HG03520 (cell line): ENCODE measurements at regions not wholly inside any gene's neighbourhood (a gene's known extent, or its start where the extent isn't known, plus 50 kb on each side); places are given as distances from the start of the nearest gene placed in this dataset.
"Not testable (repeated sequence)": the region's sequence is repeated elsewhere in the genome, so short reads cannot be mapped to it uniquely, and the experiment has no call there.

Experiments used
- ATAC-seq: cut with Tn5 transposase; IDR thresholded peaks from one replicate; pipeline ENCODE4 v1.9.1; 2021; ENCODE audit warnings: mild to moderate bottlenecking, moderate library complexity; ENCODE audit not compliant: unreplicated experiment

- no peak for ATAC-seq
These were observed 63.8 kb upstream of the WNT7B start for GRCh38 chr22:46040471-46041465.

DNA sequence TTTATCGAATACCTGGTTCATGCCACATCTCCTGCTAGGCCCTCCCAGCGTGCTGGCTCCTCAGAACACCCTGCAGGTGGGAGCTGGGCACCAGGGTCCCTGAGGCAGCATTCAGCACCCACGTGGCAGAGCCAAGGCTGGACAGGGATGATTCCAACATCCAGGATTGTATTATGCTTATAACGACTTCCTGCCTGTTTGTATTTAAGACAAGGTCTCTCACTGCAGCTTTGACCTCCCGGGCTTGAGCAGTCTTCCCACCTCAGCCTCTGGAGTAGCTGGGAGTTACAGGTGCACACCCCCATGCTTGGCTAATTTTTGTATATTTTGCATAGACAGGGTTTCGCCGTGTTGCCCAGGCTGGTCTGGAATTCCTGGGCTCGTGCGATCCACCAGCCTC is 64.7 kb upstream of the WNT7B start:
- ATAC-seq: no peak

DNA sequence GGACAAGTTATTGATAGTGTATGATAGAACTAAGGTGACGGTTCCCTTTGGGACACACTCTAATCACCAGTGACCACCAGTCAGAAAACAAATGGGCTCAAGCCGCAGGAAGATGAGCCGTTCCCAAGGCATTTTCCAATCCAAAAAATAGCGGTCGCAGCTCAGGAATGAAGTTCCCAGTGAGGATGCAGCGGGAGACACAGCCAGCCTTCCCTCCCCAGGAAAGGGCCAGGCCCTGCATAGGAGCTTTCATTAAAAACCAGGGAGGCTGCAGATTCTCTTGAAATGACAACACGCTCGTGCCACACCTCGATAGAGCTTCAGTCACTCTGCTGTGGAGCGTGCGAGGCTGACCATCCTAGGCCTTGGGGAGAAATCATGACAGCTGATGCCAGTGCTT is 65.8 kb upstream of the WNT7B start:
- ATAC-seq: no peak

- ATAC-seq: no peak
These were observed 66.4 kb upstream of the WNT7B start for GRCh38 chr22:46043339-46043738.

DNA sequence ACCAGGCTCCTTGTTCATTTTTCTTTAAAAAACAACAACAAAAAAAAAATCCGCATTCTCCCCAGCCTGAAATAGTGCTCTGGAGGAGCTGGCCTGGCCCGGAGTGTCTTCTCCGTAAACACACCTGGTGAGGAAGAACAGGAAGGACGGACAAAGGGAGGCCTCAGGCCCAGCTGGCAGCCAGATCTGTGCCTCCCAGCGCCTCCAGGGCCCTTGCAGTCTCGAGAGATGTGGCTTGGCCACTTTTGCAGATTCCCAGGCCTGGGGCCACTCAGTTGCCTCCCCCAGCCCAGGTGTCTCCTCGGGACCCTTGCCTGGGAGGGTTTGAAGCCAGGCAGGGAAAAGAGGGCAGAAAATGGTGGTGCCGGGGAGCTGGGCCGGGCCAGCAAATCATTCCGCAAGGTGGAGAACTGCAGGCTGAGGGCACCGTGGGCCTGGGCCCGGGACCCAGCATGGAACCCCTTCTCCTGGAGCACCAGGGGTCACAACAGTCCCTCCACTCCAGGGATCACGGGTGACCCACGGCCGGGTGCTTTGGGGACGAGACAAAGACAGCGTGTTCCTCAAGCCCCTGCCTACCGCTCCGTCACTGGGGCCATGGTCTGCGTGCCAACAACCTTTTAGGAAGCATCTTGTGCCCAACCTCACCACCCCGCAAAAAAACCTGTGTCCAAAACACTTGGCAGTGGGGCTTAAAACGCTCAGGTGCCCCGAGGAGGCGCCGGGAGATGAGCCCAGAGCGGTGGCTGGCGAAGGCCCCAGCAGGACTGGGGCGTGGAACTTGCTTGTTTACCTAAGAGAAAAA is 67.1 kb upstream of the WNT7B start:
- ATAC-seq: no peak

GRCh38 chr22:46044621-46045458 is 67.9 kb upstream of the WNT7B start:
- ATAC-seq: no peak

DNA sequence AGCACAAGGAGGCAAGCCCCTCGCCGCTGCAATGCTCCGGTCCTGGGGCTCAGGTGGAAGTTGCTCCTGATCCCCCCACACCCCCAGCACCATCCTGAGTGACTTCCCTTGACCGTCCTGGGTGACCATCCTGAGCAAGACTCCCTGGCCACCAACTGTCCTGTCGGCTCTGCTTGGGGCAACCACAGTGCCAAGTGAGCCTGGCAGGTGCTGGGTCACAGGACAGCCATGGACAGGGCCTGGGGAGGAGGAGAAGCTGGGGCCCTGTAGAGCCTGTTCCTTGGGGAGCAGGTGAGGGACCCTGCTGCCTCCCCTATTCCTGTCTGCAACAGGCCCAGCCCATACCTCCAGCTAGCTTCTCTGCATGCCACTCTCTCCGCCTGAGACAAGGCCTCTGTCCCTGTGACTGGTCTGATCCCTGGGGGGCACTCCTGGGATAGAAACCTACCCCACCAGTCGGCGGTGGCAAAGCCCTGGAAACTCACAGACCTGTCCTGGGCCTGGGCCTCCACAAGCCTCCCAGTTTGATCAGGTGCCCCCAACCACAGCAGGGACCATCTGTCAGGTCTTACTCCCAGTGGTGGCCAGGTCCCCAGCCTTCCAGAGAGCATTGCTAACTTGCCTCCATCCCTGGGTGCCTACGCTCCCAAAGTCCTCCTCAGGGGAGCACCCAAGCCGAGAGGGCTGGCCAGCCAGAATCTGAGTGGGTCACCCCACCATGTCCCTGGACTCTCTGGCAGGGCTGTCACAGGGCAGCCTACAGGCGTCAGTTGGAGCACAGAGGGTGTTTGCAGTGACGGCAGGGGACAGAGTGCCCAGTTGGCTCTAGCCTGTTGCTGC is 68.7 kb upstream of the WNT7B start:
- ATAC-seq: no peak

- ATAC-seq: no peak
These were observed 69.3 kb upstream of the WNT7B start for GRCh38 chr22:46046299-46046685.

DNA sequence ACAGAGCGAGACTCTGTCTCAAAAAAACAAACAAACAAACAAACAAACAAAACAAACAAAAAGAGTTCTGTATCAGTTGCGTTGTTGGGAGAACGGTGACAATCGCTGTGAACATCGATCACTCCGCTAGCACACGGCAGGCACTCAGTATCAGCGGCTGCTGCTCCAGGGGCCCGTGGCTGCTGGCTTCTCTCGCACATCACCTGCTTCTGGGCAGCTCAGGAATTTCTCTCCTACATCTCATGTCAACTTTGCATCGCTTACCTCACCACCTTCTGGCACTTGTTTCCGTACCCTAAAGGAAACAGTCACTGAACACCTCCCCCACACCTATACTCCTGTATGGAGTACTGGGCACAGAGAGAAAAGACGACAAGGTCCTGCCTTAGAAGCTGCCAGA is 70.3 kb upstream of the WNT7B start:
- no peak for ATAC-seq

GRCh38 chr22:46047841-46048595 is 71.1 kb upstream of the WNT7B start:
- ATAC-seq: no peak

DNA sequence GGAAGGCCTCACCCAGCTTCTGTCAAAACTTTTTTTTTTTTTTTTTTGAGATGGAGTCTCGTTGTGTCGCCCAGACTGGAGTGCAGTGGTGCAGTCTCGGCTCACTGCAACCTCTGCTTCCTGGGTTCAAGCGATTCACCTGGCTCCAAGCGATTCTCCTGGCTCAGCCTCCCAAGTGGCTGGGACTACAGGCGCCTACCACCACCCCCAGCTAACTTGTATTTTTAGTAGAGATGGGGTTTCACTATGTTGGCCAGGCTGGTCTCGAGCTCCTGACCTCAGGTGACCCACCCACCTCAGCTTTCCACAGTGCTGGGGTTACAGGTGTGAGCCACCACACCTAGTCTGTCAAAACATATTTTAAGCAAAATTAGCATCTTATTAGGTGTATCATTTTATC is 71.7 kb upstream of the WNT7B start:
- not testable (repeated sequence) for ATAC-seq

DNA sequence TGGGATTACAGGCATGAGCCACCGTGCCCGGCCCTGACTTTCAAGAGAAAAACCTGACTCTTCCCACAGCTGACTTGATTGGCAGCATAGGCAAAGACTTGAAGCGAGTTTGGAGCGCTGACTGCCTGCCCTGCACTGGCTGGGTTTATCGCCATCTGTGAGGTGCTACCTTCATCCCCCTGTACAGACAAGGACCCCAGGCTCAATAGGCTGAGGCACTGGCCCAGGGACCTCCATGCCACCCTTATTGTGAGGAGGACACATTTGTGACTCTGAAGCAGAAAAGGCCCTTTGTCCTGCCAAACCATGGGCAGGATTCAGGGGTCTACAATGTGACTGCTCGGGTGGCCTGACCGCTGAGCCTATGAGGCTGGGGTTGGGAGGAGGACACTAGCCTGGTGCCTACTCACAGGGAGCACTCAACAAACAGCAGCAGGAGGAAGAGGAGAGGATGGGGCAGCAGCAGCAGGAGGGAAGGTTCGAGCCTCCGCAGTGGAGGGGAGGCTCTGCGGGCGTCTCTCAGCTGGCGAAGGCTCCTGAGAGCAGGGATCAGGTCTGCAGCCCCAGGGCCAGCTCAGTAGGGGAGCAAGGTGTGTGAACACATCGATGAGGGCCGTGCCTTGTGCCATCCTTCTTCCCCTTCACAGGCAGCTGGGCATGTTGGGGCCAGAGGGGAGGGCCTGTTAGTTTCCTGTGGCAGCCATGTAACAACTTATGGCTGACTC is 72.9 kb upstream of the WNT7B start:
- no peak for ATAC-seq

GRCh38 chr22:46050451-46050845 is 73.5 kb upstream of the WNT7B start:
- no peak for ATAC-seq

DNA sequence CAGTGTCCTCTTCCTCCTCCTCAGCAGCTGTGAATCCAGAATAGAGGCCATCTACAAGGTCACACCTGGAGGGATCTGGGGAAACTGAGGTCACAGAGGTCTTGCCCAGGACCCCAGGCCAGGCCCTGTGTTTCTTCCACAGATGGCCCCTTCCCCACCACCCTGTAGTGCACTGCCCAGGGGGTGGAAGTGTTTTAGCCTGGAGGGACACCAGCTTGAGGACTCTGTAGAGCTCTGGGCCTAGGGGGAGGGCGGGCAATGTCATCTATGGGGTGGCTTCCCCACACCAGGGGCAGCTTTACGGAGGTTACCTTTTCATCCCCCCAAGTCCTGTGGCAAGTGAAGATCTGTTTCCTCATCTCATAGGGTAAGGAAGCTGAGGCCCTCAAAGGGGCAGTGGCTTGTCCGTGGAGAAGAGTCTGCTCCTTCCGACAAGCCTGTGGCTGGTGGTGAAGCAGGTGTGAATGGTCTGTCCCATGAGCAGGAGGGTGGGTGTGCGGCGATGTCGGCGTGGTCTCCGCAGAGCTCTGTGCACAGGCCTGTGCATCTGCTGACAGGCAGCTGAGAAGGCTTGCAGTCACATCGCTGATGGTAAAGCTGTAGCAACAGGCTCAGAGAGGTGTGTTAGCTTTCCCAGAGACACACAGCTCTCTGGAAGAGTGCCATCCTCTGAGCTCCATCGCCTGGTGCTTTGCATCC is 74.1 kb upstream of the WNT7B start:
- no peak for ATAC-seq

GRCh38 chr22:46051646-46052045 is 74.7 kb upstream of the WNT7B start:
- no peak for ATAC-seq

DNA sequence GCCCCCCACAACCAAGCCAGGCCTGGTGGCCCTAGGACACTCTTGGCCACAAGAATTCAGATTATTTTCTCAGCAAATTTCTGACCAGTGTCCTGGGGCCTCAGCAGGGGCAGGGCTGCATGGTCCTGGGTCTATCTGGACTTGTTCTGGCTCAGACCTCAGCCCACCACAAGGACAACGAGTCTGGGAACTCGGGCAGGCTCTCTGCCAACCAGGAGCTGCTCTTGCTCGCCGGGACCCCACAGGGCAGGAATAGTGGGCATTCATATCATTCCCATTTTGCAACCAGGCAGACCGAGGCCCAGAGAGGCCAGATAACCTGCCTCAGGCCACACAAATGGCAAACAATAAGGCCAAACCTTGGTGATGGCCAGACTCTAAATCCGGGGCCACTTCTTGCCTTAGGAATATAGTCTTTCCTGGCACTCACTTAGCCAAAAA is 75.4 kb upstream of the WNT7B start:
- ATAC-seq: no peak

DNA sequence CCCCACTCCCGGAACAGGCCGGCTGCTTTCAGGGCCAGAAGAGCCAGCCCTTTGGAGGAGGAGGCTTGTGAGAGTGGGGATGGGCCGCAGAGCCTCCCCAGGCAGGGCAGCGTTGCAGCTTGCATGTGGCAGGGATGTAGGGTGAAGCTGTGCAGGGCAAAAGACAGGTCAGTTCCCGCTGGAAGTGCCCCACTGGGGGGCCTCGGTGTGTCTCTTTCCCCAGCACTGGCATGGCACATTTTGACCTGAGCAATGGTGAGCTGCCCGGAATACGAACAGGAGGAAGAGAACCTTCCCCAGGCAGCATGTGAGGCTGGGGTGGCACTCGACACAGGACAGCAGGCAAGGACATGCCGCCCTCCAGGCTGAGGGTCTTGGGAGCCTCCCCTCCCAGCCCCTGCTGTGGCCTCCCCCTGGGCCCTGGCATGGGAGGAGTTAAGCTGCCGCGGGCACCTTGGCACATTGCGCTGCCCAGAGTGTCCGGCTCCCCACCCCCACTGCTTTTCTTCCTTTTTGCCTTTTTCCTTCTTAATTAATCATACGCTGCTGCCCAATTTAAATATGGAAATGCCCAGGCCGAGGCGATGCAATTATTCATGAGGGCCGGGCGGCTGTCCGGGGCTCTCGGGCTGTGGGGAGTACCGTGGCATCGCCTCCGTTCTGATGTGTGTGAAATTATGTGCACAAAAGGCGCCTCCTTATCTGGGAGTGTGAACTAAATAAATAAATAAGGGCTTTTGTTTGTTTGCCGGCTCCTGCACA is 76.0 kb upstream of the WNT7B start:
- ATAC-seq: no peak
